GM12878 (cell line): ENCODE measurements at regions not wholly inside any gene's neighbourhood (a gene's known extent, or its start where the extent isn't known, plus 50 kb on each side); places are given as distances from the start of the nearest gene placed in this dataset.

Experiments
- BACH1 ChIP-seq: fragments of 450-650 bp; IDR thresholded peaks from 2 replicates; pipeline ENCODE4 v1.6.1; 2017; ENCODE audit warnings: mild to moderate bottlenecking, borderline replicate concordance
- CTCF ChIP-seq, 3 experiments: IDR thresholded peaks in 2 of 3; conservative IDR thresholded peaks in 1 of 3; 2 replicates each; pipeline ENCODE4 v1.5.1; 2011; ENCODE audit warnings: low read depth in 3 of 3, low read length in 3 of 3, mild to moderate bottlenecking in 3 of 3, control low read depth in 2 of 3, moderate library complexity in 2 of 3, inconsistent platforms in 1 of 3, mixed read lengths in 1 of 3; ENCODE audit not compliant: control insufficient read depth in 2 of 3, insufficient read depth in 1 of 3; ENCODE audit errors: extremely low read depth in 1 of 3
- EZH2 ChIP-seq: IDR thresholded peaks from 2 replicates; pipeline ENCODE4 v1.6.1; 2012; ENCODE audit warnings: low read depth, mild to moderate bottlenecking, control low read depth, inconsistent platforms, low read length, borderline replicate concordance; ENCODE audit not compliant: control insufficient read depth
- FOXM1 ChIP-seq: IDR thresholded peaks from 2 replicates; pipeline ENCODE4 v1.6.1; 2012; ENCODE audit warnings: low read depth, mild to moderate bottlenecking, inconsistent platforms, low read length, moderate library complexity
- NFIC ChIP-seq: IDR thresholded peaks from 2 replicates; pipeline ENCODE4 v1.6.1; 2012; ENCODE audit warnings: low read depth, mild to moderate bottlenecking, inconsistent platforms, low read length, moderate library complexity
- NR2C2 ChIP-seq: IDR thresholded peaks from 2 replicates; pipeline ENCODE4 v1.6.1; 2011; ENCODE audit warnings: borderline replicate concordance, low read depth; ENCODE audit not compliant: control insufficient read depth, insufficient read length
- RCOR1 ChIP-seq: conservative IDR thresholded peaks from 2 replicates; pipeline ENCODE4 v1.6.1; 2012; ENCODE audit warnings: low read depth, low read length, improper control_type of control experiment
- RUNX3 ChIP-seq: IDR thresholded peaks from 2 replicates; pipeline ENCODE4 v1.6.1; 2012; ENCODE audit warnings: low read length, inconsistent platforms
- SPI1 ChIP-seq: IDR thresholded peaks from 2 replicates; pipeline ENCODE4 v1.6.1; 2011; ENCODE audit warnings: low read depth, mild to moderate bottlenecking, low read length, moderate library complexity, borderline replicate concordance; ENCODE audit not compliant: insufficient read depth
- SREBF1 ChIP-seq: IDR thresholded peaks from 2 replicates; pipeline ENCODE4 v1.6.1; 2012; ENCODE audit warnings: mild to moderate bottlenecking, low read length
- SUZ12 ChIP-seq: fragments of 200-600 bp; sonication (generic); IDR thresholded peaks from one replicate; pipeline ENCODE4 v1.6.1; 2018; ENCODE audit warnings: antibody characterized with exemption, mild to moderate bottlenecking; ENCODE audit not compliant: unreplicated experiment
- ZNF24 ChIP-seq: fragments of 450-650 bp; IDR thresholded peaks from 2 replicates; pipeline ENCODE4 v1.6.1; 2017; ENCODE audit warnings: antibody characterized with exemption, mild to moderate bottlenecking
- ZZZ3 ChIP-seq: IDR thresholded peaks from 2 replicates; pipeline ENCODE4 v1.6.1; 2011; ENCODE audit warnings: low read depth; ENCODE audit not compliant: control insufficient read depth, insufficient read length

- no peak for TF ChIP-seq EZH2
- no peak for TF ChIP-seq SUZ12
- TF ChIP-seq SPI1: no peak
- no peak for TF ChIP-seq CTCF (IDR thresholded peaks at IDR 0.05 in 2 of 3, conservative IDR thresholded peaks at IDR 0.05 in 1 of 3; ENCODE audit: control insufficient read depth in 2 of 3, extremely low read depth in 1 of 3, insufficient read depth in 1 of 3, low read depth in 3 of 3, low read length in 3 of 3)
- TF ChIP-seq SREBF1: no peak
- no peak for TF ChIP-seq ZZZ3
- no peak for TF ChIP-seq RUNX3
- TF ChIP-seq NR2C2: no peak
- TF ChIP-seq NFIC: no peak
- TF ChIP-seq BACH1: no peak
- TF ChIP-seq ZNF24: no peak
- TF ChIP-seq RCOR1: no peak
- TF ChIP-seq FOXM1: no peak
Observed at GRCh38 chr5:143481697-143482531, 78.4 kb upstream of the NR3C1 start.
